ENCODE measurements at regions not wholly inside any gene's neighbourhood (a gene's known extent, or its start where the extent isn't known, plus 50 kb on each side); places are given as distances from the start of the nearest gene placed in this dataset.

- Histone ChIP-seq H3K9me3 (no peaks in the 10 kb centered on the region), H3K4me3 (no peak overlapping the region), H3K36me3 (no peaks in the 10 kb centered on the region), H3K4me1 (no peaks in the 10 kb centered on the region), H3K27me3 (no peaks in the 10 kb centered on the region), H3K27ac (no peak overlapping the region)
- no peak for DNase-seq
- intact Hi-C loops (cut with DNase I) = no loop called here
- no peak for ATAC-seq
- TF ChIP-seq POLR2A (IDR thresholded peaks at IDR 0.05) (no peak), CTCF (IDR thresholded peaks at IDR 0.05) (no peak)
- 92 to 97% (median 93%) methylated on average over 5 of the region's 5 CpGs for WGBS, 4 donors
These were observed 159.1 kb upstream of the HS3ST1 start for GRCh38 chr4:11587797-11588196.

DNA sequence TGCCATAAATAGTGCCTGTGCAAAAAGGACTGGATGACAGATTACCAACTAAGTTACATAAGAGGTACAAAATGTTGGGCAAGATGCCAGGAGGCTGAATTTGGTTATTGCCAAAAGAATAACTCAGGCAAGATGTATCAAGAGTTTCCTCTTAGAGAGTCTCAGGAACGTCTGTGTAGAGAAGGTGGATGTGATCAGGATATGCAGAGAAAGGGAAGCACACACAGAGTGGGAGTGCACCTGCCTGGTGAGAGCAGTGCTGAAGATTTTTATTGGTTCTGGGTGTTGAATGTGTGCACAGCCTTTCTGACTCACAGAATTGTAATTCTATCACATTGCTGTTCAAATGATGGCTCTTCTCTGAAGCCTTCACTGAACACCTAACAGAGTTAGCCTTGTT is 156.8 kb upstream of the HS3ST1 start:
- H3K27ac ChIP-seq = no peak overlapping the region
- H3K36me3 ChIP-seq = no peaks in the 10 kb centered on the region
- no peak for TF ChIP-seq CTCF (IDR thresholded peaks at IDR 0.05)
- no peak for TF ChIP-seq POLR2A (IDR thresholded peaks at IDR 0.05)
- no peaks in the 10 kb centered on the region for H3K27me3 ChIP-seq
- no peak overlapping the region for H3K4me3 ChIP-seq
- peak in 1 of 5 donors; percentile 10 for DNase-seq
- H3K4me1 ChIP-seq = no peaks in the 10 kb centered on the region
- H3K9me3 ChIP-seq = peaks cover 0 to 13% (median 0%) of the 10 kb centered on the region in 12 donors
- intact Hi-C loops (cut with DNase I) = no loop called here
- no peak for ATAC-seq
- WGBS, 4 donors = 0 to 8% (median 5%) methylated on average over 1 of the region's 1 CpG

DNA sequence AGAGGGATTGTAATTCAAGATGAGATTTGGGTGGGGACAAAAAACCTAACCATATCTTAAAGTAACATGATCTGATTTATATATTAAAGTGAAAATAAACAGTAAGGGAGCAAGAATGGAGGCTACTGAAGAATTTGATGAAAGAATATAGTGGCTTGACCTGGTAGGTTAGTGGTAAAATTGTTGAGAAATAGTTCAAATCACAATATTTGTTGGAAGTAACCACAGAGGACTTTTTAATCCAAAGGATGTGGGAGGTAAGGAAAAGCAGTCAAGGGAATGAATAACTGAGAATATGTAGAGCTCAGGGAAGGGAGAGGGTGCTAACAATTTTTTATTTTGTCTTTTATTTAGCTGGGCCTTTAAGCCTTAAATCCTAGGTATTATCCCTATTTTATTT is 139.8 kb upstream of the HS3ST1 start:
- TF ChIP-seq POLR2A (IDR thresholded peaks at IDR 0.05) (no peak), CTCF (IDR thresholded peaks at IDR 0.05) (no peak)
- intact Hi-C loops (cut with DNase I) = no loop called here

GRCh38 chr4:11566444-11567022 is 137.8 kb upstream of the HS3ST1 start:
- 56 to 76% (median 60%) methylated on average over 2 of the region's 2 CpGs for WGBS, 4 donors
- H3K4me3 ChIP-seq = no peak overlapping the region
- TF ChIP-seq POLR2A (IDR thresholded peaks at IDR 0.05) = no peak
- TF ChIP-seq CTCF (IDR thresholded peaks at IDR 0.05) = no peak
- no peaks in the 10 kb centered on the region for H3K9me3 ChIP-seq
- DNase-seq = no peak
- H3K4me1 ChIP-seq = no peaks in the 10 kb centered on the region
- no peaks in the 10 kb centered on the region for H3K27me3 ChIP-seq
- no peak for ATAC-seq
- H3K27ac ChIP-seq = no peak overlapping the region
- no peaks in the 10 kb centered on the region for H3K36me3 ChIP-seq
- intact Hi-C loops (cut with DNase I) = no loop called here

More for the DNA sequence above, 139.8 kb upstream of the HS3ST1 start:
- Histone ChIP-seq H3K27me3 (no peaks in the 10 kb centered on the region), H3K36me3 (no peaks in the 10 kb centered on the region), H3K4me3 (no peak overlapping the region), H3K27ac (no peak overlapping the region), H3K9me3 (no peaks in the 10 kb centered on the region), H3K4me1 (no peaks in the 10 kb centered on the region)
- no peak for ATAC-seq
- DNase-seq = no peak

Measured in heart left ventricle (tissue), 16 donors.